ENCODE measurements at regions not wholly inside any gene's neighbourhood (a gene's known extent, or its start where the extent isn't known, plus 50 kb on each side); places are given as distances from the start of the nearest gene placed in this dataset.

GRCh38 chr16:55037966-55038365 is 107.3 kb downstream of the IRX5 start:
- DNase-seq (ENCODE audit: low spot score) = no peak
- Histone ChIP-seq H3K27ac (ENCODE audit: low read depth) (no peak overlapping the region), H3K9me2 (ENCODE audit: insufficient read depth) (no peaks in the 10 kb centered on the region), H3K4me3 (no peak overlapping the region), H4K20me1 (replicated peaks; ENCODE audit: insufficient read depth) (no peaks in the 10 kb centered on the region), H3K36me3 (ENCODE audit: insufficient read depth) (no peaks in the 10 kb centered on the region), H3K27me3 (ENCODE audit: insufficient read depth) (no peaks in the 10 kb centered on the region), H3K4me1 (ENCODE audit: insufficient read depth) (no peaks in the 10 kb centered on the region), H3F3A (replicated peaks; ENCODE audit: low read depth) (no peaks in the 10 kb centered on the region), H3K4me2 (no peak overlapping the region), H2AFZ (no peak overlapping the region), H3K79me2 (replicated peaks; ENCODE audit: insufficient read depth) (no peaks in the 10 kb centered on the region)
- H3K27me3 Mint-ChIP-seq (ENCODE audit: insufficient read depth, low read depth, poor library complexity) = peaks cover 8% of the 10 kb centered on the region
- TF ChIP-seq EZH2 (IDR thresholded peaks at IDR 0.05; ENCODE audit: low read depth, unreplicated experiment) = no peak
- no peak for TF ChIP-seq ZNF462 (CRISPR knock-in tag; IDR thresholded peaks at IDR 0.05)
- TF ChIP-seq JUNB (IDR thresholded peaks at IDR 0.05; ENCODE audit: unreplicated experiment) = no peak
- no peak for TF ChIP-seq ZNF114 (CRISPR knock-in tag; IDR thresholded peaks at IDR 0.05)
- TF ChIP-seq, protein P1, sequence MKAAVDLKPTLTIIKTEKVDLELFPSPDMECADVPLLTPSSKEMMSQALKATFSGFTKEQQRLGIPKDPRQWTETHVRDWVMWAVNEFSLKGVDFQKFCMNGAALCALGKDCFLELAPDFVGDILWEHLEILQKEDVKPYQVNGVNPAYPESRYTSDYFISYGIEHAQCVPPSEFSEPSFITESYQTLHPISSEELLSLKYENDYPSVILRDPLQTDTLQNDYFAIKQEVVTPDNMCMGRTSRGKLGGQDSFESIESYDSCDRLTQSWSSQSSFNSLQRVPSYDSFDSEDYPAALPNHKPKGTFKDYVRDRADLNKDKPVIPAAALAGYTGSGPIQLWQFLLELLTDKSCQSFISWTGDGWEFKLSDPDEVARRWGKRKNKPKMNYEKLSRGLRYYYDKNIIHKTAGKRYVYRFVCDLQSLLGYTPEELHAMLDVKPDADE (IDR thresholded peaks at IDR 0.05) = no peak
- TF ChIP-seq NANOG (IDR thresholded peaks at IDR 0.05; ENCODE audit: borderline replicate concordance) = no peak
- TF ChIP-seq REST (IDR thresholded peaks at IDR 0.05; ENCODE audit: unreplicated experiment) = no peak
- TF ChIP-seq, protein P2, sequence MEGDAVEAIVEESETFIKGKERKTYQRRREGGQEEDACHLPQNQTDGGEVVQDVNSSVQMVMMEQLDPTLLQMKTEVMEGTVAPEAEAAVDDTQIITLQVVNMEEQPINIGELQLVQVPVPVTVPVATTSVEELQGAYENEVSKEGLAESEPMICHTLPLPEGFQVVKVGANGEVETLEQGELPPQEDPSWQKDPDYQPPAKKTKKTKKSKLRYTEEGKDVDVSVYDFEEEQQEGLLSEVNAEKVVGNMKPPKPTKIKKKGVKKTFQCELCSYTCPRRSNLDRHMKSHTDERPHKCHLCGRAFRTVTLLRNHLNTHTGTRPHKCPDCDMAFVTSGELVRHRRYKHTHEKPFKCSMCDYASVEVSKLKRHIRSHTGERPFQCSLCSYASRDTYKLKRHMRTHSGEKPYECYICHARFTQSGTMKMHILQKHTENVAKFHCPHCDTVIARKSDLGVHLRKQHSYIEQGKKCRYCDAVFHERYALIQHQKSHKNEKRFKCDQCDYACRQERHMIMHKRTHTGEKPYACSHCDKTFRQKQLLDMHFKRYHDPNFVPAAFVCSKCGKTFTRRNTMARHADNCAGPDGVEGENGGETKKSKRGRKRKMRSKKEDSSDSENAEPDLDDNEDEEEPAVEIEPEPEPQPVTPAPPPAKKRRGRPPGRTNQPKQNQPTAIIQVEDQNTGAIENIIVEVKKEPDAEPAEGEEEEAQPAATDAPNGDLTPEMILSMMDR (conservative IDR thresholded peaks at IDR 0.05; ENCODE audit: low read depth in 2 of 2) = no peak
- TF ChIP-seq ZNF331 (CRISPR knock-in tag; IDR thresholded peaks at IDR 0.05; ENCODE audit: low read depth) = no peak
- TF ChIP-seq CREB1 (CRISPR knock-in tag; IDR thresholded peaks at IDR 0.05; ENCODE audit: low read depth) = no peak
- TF ChIP-seq STAT1 (IDR thresholded peaks at IDR 0.05; ENCODE audit: unreplicated experiment) = no peak
- TF ChIP-seq POLR2AphosphoS5 (IDR thresholded peaks at IDR 0.05; ENCODE audit: low read depth) = no peak
- no peak for TF ChIP-seq EZH2phosphoT487 (IDR thresholded peaks at IDR 0.05; ENCODE audit: unreplicated experiment)
- H3K27ac Mint-ChIP-seq = no peak overlapping the region
- no peaks in the 10 kb centered on the region for H3K9me3 Mint-ChIP-seq
- no peak for ATAC-seq
- no peaks in the 10 kb centered on the region for H3K4me1 Mint-ChIP-seq
- no peaks in the 10 kb centered on the region for H3K36me3 Mint-ChIP-seq (ENCODE audit: low read depth)
- H3K4me3 Mint-ChIP-seq = no peak overlapping the region
